ENCODE measurements at regions not wholly inside any gene's neighbourhood (a gene's known extent, or its start where the extent isn't known, plus 50 kb on each side); places are given as distances from the start of the nearest gene placed in this dataset.

- H3K4me3 ChIP-seq (ENCODE audit: low read length), result no peak overlapping the region
- H3K79me2 ChIP-seq (ENCODE audit: control insufficient read depth, low read length), result peaks cover 10% of the 10 kb centered on the region
- no peak overlapping the region for H3K27ac ChIP-seq (ENCODE audit: low read depth, low read length)
- no peaks in the 10 kb centered on the region for H3K27me3 ChIP-seq (ENCODE audit: control insufficient read depth, low read length)
- H3F3A ChIP-seq (ENCODE audit: control insufficient read depth, insufficient read depth), result no peaks in the 10 kb centered on the region
- no peaks in the 10 kb centered on the region for H3K9me2 ChIP-seq (replicated peaks; ENCODE audit: control insufficient read depth, low read length)
- no peak overlapping the region for H3K4me2 ChIP-seq (ENCODE audit: low read length)
- H3K9me3 ChIP-seq (ENCODE audit: control insufficient read depth, insufficient read depth, low read length), result no peaks in the 10 kb centered on the region
- TF ChIP-seq EZH2phosphoT487 (IDR thresholded peaks at IDR 0.05; ENCODE audit: borderline replicate concordance, low read length) (no peak), CTCF (IDR thresholded peaks at IDR 0.05; ENCODE audit: low read depth, low read length, poor library complexity, severe bottlenecking) (no peak)
- peaks cover 6% of the 10 kb centered on the region; the same call in 1 of the 2 replicates for H3K4me1 ChIP-seq (ENCODE audit: control insufficient read depth, low read length)
- no peaks in the 10 kb centered on the region for H3K36me3 ChIP-seq (ENCODE audit: control insufficient read depth, low read length)
- H4K20me1 ChIP-seq (ENCODE audit: control insufficient read depth, insufficient read depth, low read depth, low read length), result no peaks in the 10 kb centered on the region
Observed at GRCh38 chr21:31548688-31549087, 110.8 kb upstream of the SOD1 start.

- TF ChIP-seq EZH2phosphoT487 (IDR thresholded peaks at IDR 0.05; ENCODE audit: borderline replicate concordance, low read length) (no peak), CTCF (IDR thresholded peaks at IDR 0.05; ENCODE audit: low read depth, low read length, poor library complexity, severe bottlenecking) (no peak)
- H3K4me2 ChIP-seq (ENCODE audit: low read length), result no peak overlapping the region
- peaks cover 12% of the 10 kb centered on the region; the same call in 1 of the 2 replicates for H3K79me2 ChIP-seq (ENCODE audit: control insufficient read depth, low read length)
- no peaks in the 10 kb centered on the region for H3K27me3 ChIP-seq (ENCODE audit: control insufficient read depth, low read length)
- peaks cover 3% of the 10 kb centered on the region; the same call in 1 of the 2 replicates for H3K4me1 ChIP-seq (ENCODE audit: control insufficient read depth, low read length)
- no peaks in the 10 kb centered on the region for H3F3A ChIP-seq (ENCODE audit: control insufficient read depth, insufficient read depth)
- no peak overlapping the region for H3K4me3 ChIP-seq (ENCODE audit: low read length)
- H3K27ac ChIP-seq (ENCODE audit: low read depth, low read length), result no peak overlapping the region
- H4K20me1 ChIP-seq (ENCODE audit: control insufficient read depth, insufficient read depth, low read depth, low read length), result no peaks in the 10 kb centered on the region
- H3K36me3 ChIP-seq (ENCODE audit: control insufficient read depth, low read length), result no peaks in the 10 kb centered on the region
- H3K9me2 ChIP-seq (replicated peaks; ENCODE audit: control insufficient read depth, low read length), result no peaks in the 10 kb centered on the region
- no peaks in the 10 kb centered on the region for H3K9me3 ChIP-seq (ENCODE audit: control insufficient read depth, insufficient read depth, low read length)
Observed at GRCh38 chr21:31546443-31547170, 112.9 kb upstream of the SOD1 start.

GRCh38 chr21:31545036-31545435 lies 114.5 kb upstream of the SOD1 start:
- Histone ChIP-seq H3K9me2 (replicated peaks; ENCODE audit: control insufficient read depth, low read length) (no peaks in the 10 kb centered on the region), H3K36me3 (ENCODE audit: control insufficient read depth, low read length) (no peaks in the 10 kb centered on the region), H3F3A (ENCODE audit: control insufficient read depth, insufficient read depth) (no peaks in the 10 kb centered on the region), H3K27me3 (ENCODE audit: control insufficient read depth, low read length) (no peaks in the 10 kb centered on the region), H3K27ac (ENCODE audit: low read depth, low read length) (no peak overlapping the region), H3K9me3 (ENCODE audit: control insufficient read depth, insufficient read depth, low read length) (no peaks in the 10 kb centered on the region), H3K79me2 (ENCODE audit: control insufficient read depth, low read length) (peaks cover 12% of the 10 kb centered on the region; the same call in 1 of the 2 replicates), H3K4me3 (ENCODE audit: low read length) (no peak overlapping the region), H4K20me1 (ENCODE audit: control insufficient read depth, insufficient read depth, low read depth, low read length) (no peaks in the 10 kb centered on the region), H3K4me1 (ENCODE audit: control insufficient read depth, low read length) (no peaks in the 10 kb centered on the region), H3K4me2 (ENCODE audit: low read length) (no peak overlapping the region)
- no peak for TF ChIP-seq EZH2phosphoT487 (IDR thresholded peaks at IDR 0.05; ENCODE audit: borderline replicate concordance, low read length)
- no peak for TF ChIP-seq CTCF (IDR thresholded peaks at IDR 0.05; ENCODE audit: low read depth, low read length, poor library complexity, severe bottlenecking)
